Hepatocyte (in vitro differentiated cells): ENCODE measurements at regions not wholly inside any gene's neighbourhood (a gene's known extent, or its start where the extent isn't known, plus 50 kb on each side); places are given as distances from the start of the nearest gene placed in this dataset.

Experiments used
- DNase-seq: peaks from one replicate; pipeline ENCODE4 v3.0.0-alpha.2; 2016; ENCODE audit warnings: low spot score
- H2AFZ ChIP-seq: fragments of 200-600 bp; sonication (generic); 2 replicates; pipeline ENCODE4 v1.6.0; 2016; ENCODE audit warnings: antibody characterized with exemption, mild to moderate bottlenecking
- H3K27ac ChIP-seq: fragments of 200-600 bp; sonication (generic); 2 replicates; pipeline ENCODE4 v1.5.1; 2016; ENCODE audit warnings: mild to moderate bottlenecking
- H3K27me3 ChIP-seq: fragments of 200-600 bp; sonication (generic); 2 replicates; pipeline ENCODE4 v1.6.1; 2016
- H3K36me3 ChIP-seq: fragments of 200-600 bp; sonication (generic); replicated peaks from 2 replicates; pipeline ENCODE4 v1.5.1; 2016; ENCODE audit warnings: low read depth; ENCODE audit not compliant: insufficient read depth
- H3K4me1 ChIP-seq: fragments of 200-600 bp; sonication (generic); 2 replicates; pipeline ENCODE4 v1.5.1; 2016; ENCODE audit warnings: mild to moderate bottlenecking, moderate library complexity; ENCODE audit not compliant: insufficient read depth
- H3K4me2 ChIP-seq: fragments of 200-600 bp; sonication (generic); 2 replicates; pipeline ENCODE4 v1.6.0; 2016
- H3K4me3 ChIP-seq: fragments of 200-600 bp; sonication (generic); 2 replicates; pipeline ENCODE4 v1.5.1; 2016; ENCODE audit warnings: mild to moderate bottlenecking
- H3K79me2 ChIP-seq: fragments of 200-600 bp; sonication (generic); 2 replicates; pipeline ENCODE4 v1.6.0; 2017; ENCODE audit warnings: mild to moderate bottlenecking
- H3K9me2 ChIP-seq: fragments of 200-600 bp; sonication (generic); replicated peaks from 2 replicates; pipeline ENCODE4 v1.6.0; 2017; ENCODE audit warnings: mild to moderate bottlenecking; ENCODE audit not compliant: insufficient read depth
- H3K9me3 ChIP-seq: fragments of 200-600 bp; sonication (generic); 2 replicates; pipeline ENCODE4 v1.5.1; 2016; ENCODE audit warnings: low read depth, mild to moderate bottlenecking
- H4K20me1 ChIP-seq: fragments of 200-600 bp; sonication (generic); 2 replicates; pipeline ENCODE4 v1.6.0; 2016; ENCODE audit warnings: mild to moderate bottlenecking; ENCODE audit not compliant: insufficient read depth, poor library complexity, severe bottlenecking
- CTCF ChIP-seq: fragments of 200-600 bp; sonication (generic); IDR thresholded peaks from 2 replicates; pipeline ENCODE4 v1.5.1; 2016; ENCODE audit warnings: antibody characterized with exemption, mild to moderate bottlenecking; ENCODE audit not compliant: poor library complexity
- EZH2 ChIP-seq: fragments of 200-600 bp; sonication (generic); IDR thresholded peaks from 2 replicates; pipeline ENCODE4 v1.6.1; 2016; ENCODE audit warnings: antibody characterized with exemption, mild to moderate bottlenecking, borderline replicate concordance
- EZH2phosphoT487 ChIP-seq: fragments of 200-600 bp; sonication (generic); IDR thresholded peaks from one replicate; pipeline ENCODE4 v1.6.1; 2018; ENCODE audit warnings: antibody characterized with exemption, mild to moderate bottlenecking, low read depth, moderate library complexity; ENCODE audit not compliant: unreplicated experiment, severe bottlenecking
- WGBS: methylation state at CpG from one replicate; pipeline ENCODE4 v1.1.6; 2016; ENCODE audit warnings: low lambda C conversion rate; ENCODE audit errors: missing lambda C conversion rate; 5-methylcytosine and 5-hydroxymethylcytosine counted together

GRCh38 chr12:83753904-83754303 lies 1067.2 kb downstream of the TMTC2 start:
- no peaks in the 10 kb centered on the region for H3K79me2 ChIP-seq
- no peak for DNase-seq
- H3K9me3 ChIP-seq = no peaks in the 10 kb centered on the region
- H3K27ac ChIP-seq = no peak overlapping the region
- TF ChIP-seq CTCF (no peak), EZH2 (no peak), EZH2phosphoT487 (no peak)
- no peaks in the 10 kb centered on the region for H3K27me3 ChIP-seq
- H3K36me3 ChIP-seq = no peaks in the 10 kb centered on the region
- no peak overlapping the region for H3K4me2 ChIP-seq
- WGBS = 79% methylated on average over 1 of the region's 1 CpG
- no peaks in the 10 kb centered on the region for H3K4me1 ChIP-seq
- H3K9me2 ChIP-seq = no peaks in the 10 kb centered on the region
- H3K4me3 ChIP-seq = no peak overlapping the region
- H4K20me1 ChIP-seq = no peaks in the 10 kb centered on the region
- H2AFZ ChIP-seq = no peak overlapping the region

- WGBS = 69% methylated on average over 3 of the region's 3 CpGs
- Histone ChIP-seq H3K9me3 (no peaks in the 10 kb centered on the region), H3K27me3 (no peaks in the 10 kb centered on the region), H3K79me2 (no peaks in the 10 kb centered on the region), H2AFZ (no peak overlapping the region), H4K20me1 (no peaks in the 10 kb centered on the region), H3K4me1 (no peaks in the 10 kb centered on the region), H3K9me2 (no peaks in the 10 kb centered on the region), H3K4me3 (no peak overlapping the region), H3K27ac (no peak overlapping the region), H3K36me3 (no peaks in the 10 kb centered on the region), H3K4me2 (no peak overlapping the region)
- no peak for TF ChIP-seq EZH2phosphoT487
- no peak for TF ChIP-seq CTCF
- no peak for TF ChIP-seq EZH2
- no peak for DNase-seq
Observed at GRCh38 chr12:83753205-83753604, 1066.5 kb downstream of the TMTC2 start.

- no peaks in the 10 kb centered on the region for H3K36me3 ChIP-seq
- no peaks in the 10 kb centered on the region for H3K27me3 ChIP-seq
- H3K9me2 ChIP-seq = no peaks in the 10 kb centered on the region
- no peaks in the 10 kb centered on the region for H3K4me1 ChIP-seq
- no peaks in the 10 kb centered on the region for H3K9me3 ChIP-seq
- TF ChIP-seq EZH2phosphoT487 (no peak), CTCF (no peak), EZH2 (no peak)
- no peak overlapping the region for H3K4me3 ChIP-seq
- 87% methylated on average over 3 of the region's 3 CpGs for WGBS
- no peak overlapping the region for H3K4me2 ChIP-seq
- H2AFZ ChIP-seq = no peak overlapping the region
- H3K79me2 ChIP-seq = no peaks in the 10 kb centered on the region
- no peak for DNase-seq
- H3K27ac ChIP-seq = no peak overlapping the region
- no peaks in the 10 kb centered on the region for H4K20me1 ChIP-seq
Observed at GRCh38 chr12:83739607-83740006, 1052.9 kb downstream of the TMTC2 start.

GRCh38 chr12:83710851-83711250 lies 1024.1 kb downstream of the TMTC2 start:
- Histone ChIP-seq H3K27me3 (no peaks in the 10 kb centered on the region), H3K4me3 (no peak overlapping the region), H3K9me3 (peaks cover 3% of the 10 kb centered on the region), H2AFZ (no peak overlapping the region), H3K4me2 (no peak overlapping the region), H3K4me1 (no peaks in the 10 kb centered on the region), H3K27ac (no peak overlapping the region), H3K79me2 (no peaks in the 10 kb centered on the region), H3K9me2 (no peaks in the 10 kb centered on the region), H3K36me3 (no peaks in the 10 kb centered on the region), H4K20me1 (no peaks in the 10 kb centered on the region)
- TF ChIP-seq EZH2 = no peak
- no peak for TF ChIP-seq EZH2phosphoT487
- TF ChIP-seq CTCF = no peak
- 95% methylated on average over 3 of the region's 3 CpGs for WGBS
- DNase-seq = no peak
